ENCODE measurements at regions not wholly inside any gene's neighbourhood (a gene's known extent, or its start where the extent isn't known, plus 50 kb on each side); places are given as distances from the start of the nearest gene placed in this dataset.

DNA sequence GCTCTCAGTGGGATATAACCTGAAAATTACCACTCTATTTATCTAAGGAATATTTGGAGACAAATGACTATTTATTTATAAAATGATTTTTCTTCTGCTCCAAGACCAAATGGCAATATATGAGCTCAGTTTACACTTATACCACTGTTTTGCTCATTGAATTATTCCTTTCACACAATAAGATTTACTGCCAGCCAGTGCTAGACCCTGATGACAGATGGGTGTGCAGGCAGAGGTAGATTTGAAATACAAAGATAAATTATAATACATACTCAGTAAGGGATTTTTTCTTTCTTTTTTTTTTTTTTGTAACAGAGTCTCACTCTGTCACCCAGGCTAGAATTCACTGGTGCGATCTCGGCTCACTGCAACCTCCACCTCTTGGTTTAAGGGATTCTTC lies 980.3 kb downstream of the EPHA3 start:
- H3K4me2 ChIP-seq (ENCODE audit: low read length): no peak overlapping the region
- no peaks in the 10 kb centered on the region for H3K79me2 ChIP-seq (replicated peaks; ENCODE audit: insufficient read depth, low read length)
- H3F3A ChIP-seq (ENCODE audit: insufficient read depth, low read length, poor library complexity, severe bottlenecking): no peaks in the 10 kb centered on the region
- no peaks in the 10 kb centered on the region for H3K9me3 ChIP-seq (ENCODE audit: low read length)
- TF ChIP-seq EP300 (conservative IDR thresholded peaks at IDR 0.05; ENCODE audit: poor library complexity, severe bottlenecking): no peak
- TF ChIP-seq EZH2 (IDR thresholded peaks at IDR 0.05; ENCODE audit: borderline replicate concordance, insufficient read depth, low read length, poor library complexity, severe bottlenecking): no peak
- no peak for TF ChIP-seq TAF1 (IDR thresholded peaks at IDR 0.05; ENCODE audit: low read depth)
- TF ChIP-seq, protein P1, sequence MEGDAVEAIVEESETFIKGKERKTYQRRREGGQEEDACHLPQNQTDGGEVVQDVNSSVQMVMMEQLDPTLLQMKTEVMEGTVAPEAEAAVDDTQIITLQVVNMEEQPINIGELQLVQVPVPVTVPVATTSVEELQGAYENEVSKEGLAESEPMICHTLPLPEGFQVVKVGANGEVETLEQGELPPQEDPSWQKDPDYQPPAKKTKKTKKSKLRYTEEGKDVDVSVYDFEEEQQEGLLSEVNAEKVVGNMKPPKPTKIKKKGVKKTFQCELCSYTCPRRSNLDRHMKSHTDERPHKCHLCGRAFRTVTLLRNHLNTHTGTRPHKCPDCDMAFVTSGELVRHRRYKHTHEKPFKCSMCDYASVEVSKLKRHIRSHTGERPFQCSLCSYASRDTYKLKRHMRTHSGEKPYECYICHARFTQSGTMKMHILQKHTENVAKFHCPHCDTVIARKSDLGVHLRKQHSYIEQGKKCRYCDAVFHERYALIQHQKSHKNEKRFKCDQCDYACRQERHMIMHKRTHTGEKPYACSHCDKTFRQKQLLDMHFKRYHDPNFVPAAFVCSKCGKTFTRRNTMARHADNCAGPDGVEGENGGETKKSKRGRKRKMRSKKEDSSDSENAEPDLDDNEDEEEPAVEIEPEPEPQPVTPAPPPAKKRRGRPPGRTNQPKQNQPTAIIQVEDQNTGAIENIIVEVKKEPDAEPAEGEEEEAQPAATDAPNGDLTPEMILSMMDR (IDR thresholded peaks at IDR 0.05; ENCODE audit: poor library complexity, severe bottlenecking): no peak
- TF ChIP-seq RAD21 (conservative IDR thresholded peaks at IDR 0.05): no peak
- no peak for TF ChIP-seq SMC3 (conservative IDR thresholded peaks at IDR 0.05; ENCODE audit: poor library complexity)
- no peak for TF ChIP-seq MXI1 (conservative IDR thresholded peaks at IDR 0.05; ENCODE audit: poor library complexity, severe bottlenecking)
- TF ChIP-seq, protein P2, sequence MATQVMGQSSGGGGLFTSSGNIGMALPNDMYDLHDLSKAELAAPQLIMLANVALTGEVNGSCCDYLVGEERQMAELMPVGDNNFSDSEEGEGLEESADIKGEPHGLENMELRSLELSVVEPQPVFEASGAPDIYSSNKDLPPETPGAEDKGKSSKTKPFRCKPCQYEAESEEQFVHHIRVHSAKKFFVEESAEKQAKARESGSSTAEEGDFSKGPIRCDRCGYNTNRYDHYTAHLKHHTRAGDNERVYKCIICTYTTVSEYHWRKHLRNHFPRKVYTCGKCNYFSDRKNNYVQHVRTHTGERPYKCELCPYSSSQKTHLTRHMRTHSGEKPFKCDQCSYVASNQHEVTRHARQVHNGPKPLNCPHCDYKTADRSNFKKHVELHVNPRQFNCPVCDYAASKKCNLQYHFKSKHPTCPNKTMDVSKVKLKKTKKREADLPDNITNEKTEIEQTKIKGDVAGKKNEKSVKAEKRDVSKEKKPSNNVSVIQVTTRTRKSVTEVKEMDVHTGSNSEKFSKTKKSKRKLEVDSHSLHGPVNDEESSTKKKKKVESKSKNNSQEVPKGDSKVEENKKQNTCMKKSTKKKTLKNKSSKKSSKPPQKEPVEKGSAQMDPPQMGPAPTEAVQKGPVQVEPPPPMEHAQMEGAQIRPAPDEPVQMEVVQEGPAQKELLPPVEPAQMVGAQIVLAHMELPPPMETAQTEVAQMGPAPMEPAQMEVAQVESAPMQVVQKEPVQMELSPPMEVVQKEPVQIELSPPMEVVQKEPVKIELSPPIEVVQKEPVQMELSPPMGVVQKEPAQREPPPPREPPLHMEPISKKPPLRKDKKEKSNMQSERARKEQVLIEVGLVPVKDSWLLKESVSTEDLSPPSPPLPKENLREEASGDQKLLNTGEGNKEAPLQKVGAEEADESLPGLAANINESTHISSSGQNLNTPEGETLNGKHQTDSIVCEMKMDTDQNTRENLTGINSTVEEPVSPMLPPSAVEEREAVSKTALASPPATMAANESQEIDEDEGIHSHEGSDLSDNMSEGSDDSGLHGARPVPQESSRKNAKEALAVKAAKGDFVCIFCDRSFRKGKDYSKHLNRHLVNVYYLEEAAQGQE (IDR thresholded peaks at IDR 0.05; ENCODE audit: borderline replicate concordance): no peak
- no peak for TF ChIP-seq POLR2AphosphoS5 (IDR thresholded peaks at IDR 0.05)
- no peaks in the 10 kb centered on the region for H3K27me3 ChIP-seq (ENCODE audit: insufficient read depth, low read depth, low read length)
- no peak overlapping the region for H3K9ac ChIP-seq (ENCODE audit: low read length)
- H3K4me3 ChIP-seq (ENCODE audit: low read length): no peak overlapping the region
- no peak overlapping the region for H2AFZ ChIP-seq (ENCODE audit: low read depth, low read length)
- H4K20me1 ChIP-seq (ENCODE audit: insufficient read depth): no peaks in the 10 kb centered on the region
- no peaks in the 10 kb centered on the region for H3K36me3 ChIP-seq (ENCODE audit: insufficient read depth, low read length)
- no peak overlapping the region for H3K27ac ChIP-seq (ENCODE audit: low read length)
- H3K9me2 ChIP-seq (ENCODE audit: insufficient read depth, low read length): no peaks in the 10 kb centered on the region

DNA sequence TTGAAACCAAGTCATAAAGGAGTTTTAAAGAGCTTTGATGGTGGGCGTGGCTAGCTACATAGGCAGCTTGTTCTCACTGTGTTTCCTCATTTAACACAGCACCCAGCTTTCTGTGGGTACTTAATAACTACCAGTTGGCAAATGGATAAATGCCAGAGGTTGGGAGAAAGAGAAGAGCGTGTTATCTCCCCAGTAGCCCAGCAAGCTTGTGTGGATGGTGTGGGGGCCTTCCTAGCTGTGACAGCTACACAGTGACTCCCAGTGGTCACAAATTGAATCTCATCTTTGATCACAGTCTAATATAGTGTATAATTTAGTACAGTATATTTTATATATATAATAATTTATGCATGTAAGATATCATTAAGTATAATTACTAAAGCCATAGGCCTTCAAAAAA lies 984.1 kb downstream of the EPHA3 start:
- no peak overlapping the region for H2AFZ ChIP-seq (ENCODE audit: low read depth, low read length)
- no peaks in the 10 kb centered on the region for H3F3A ChIP-seq (ENCODE audit: insufficient read depth, low read length, poor library complexity, severe bottlenecking)
- no peak for TF ChIP-seq TAF1 (IDR thresholded peaks at IDR 0.05; ENCODE audit: low read depth)
- TF ChIP-seq, protein P1 (IDR thresholded peaks at IDR 0.05; ENCODE audit: poor library complexity, severe bottlenecking): peak; percentile 59
- peak; percentile 66 for TF ChIP-seq RAD21 (conservative IDR thresholded peaks at IDR 0.05)
- TF ChIP-seq, protein P2 (IDR thresholded peaks at IDR 0.05; ENCODE audit: borderline replicate concordance): no peak
- peak; percentile 59 for TF ChIP-seq SMC3 (conservative IDR thresholded peaks at IDR 0.05; ENCODE audit: poor library complexity)
- no peaks in the 10 kb centered on the region for H4K20me1 ChIP-seq (ENCODE audit: insufficient read depth)
- no peaks in the 10 kb centered on the region for H3K9me2 ChIP-seq (ENCODE audit: insufficient read depth, low read length)
- no peak overlapping the region for H3K27ac ChIP-seq (ENCODE audit: low read length)
- H3K9me3 ChIP-seq (ENCODE audit: low read length): no peaks in the 10 kb centered on the region
- H3K36me3 ChIP-seq (ENCODE audit: insufficient read depth, low read length): no peaks in the 10 kb centered on the region
- H3K4me2 ChIP-seq (ENCODE audit: low read length): no peak overlapping the region
- no peaks in the 10 kb centered on the region for H3K79me2 ChIP-seq (replicated peaks; ENCODE audit: insufficient read depth, low read length)
- H3K9ac ChIP-seq (ENCODE audit: low read length): no peak overlapping the region
- H3K27me3 ChIP-seq (ENCODE audit: insufficient read depth, low read depth, low read length): no peaks in the 10 kb centered on the region
- H3K4me3 ChIP-seq (ENCODE audit: low read length): no peak overlapping the region
